Lung microvascular endothelial cell (primary cell): ENCODE measurements at regions not wholly inside any gene's neighbourhood (a gene's known extent, or its start where the extent isn't known, plus 50 kb on each side); places are given as distances from the start of the nearest gene placed in this dataset.
"Not testable (repeated sequence)": the region's sequence is repeated elsewhere in the genome, so short reads cannot be mapped to it uniquely, and the experiment has no call there.

ENCODE experiments used
- DNase-seq, 2 donors: peaks; one replicate each; pipeline versions ENCODE4 v3.0.0 to v3.0.0-alpha.2; 2010; ENCODE audit warnings: low read depth in 2 of 2

GRCh38 chr4:161329852-161330251 lies 833.9 kb downstream of the FSTL5 start:
- no peak for DNase-seq

- no peak for DNase-seq
These were observed 842.1 kb downstream of the FSTL5 start for GRCh38 chr4:161321706-161322105.

- peak; percentile 1 to 20 for DNase-seq
These were observed 843.4 kb downstream of the FSTL5 start for GRCh38 chr4:161320377-161320776.

- DNase-seq = no peak
These were observed 846.8 kb downstream of the FSTL5 start for GRCh38 chr4:161317000-161317399.

GRCh38 chr4:161314371-161314770 lies 849.4 kb downstream of the FSTL5 start:
- no peak for DNase-seq

GRCh38 chr4:161303551-161303950 lies 860.2 kb downstream of the FSTL5 start:
- no peak for DNase-seq

- no peak for DNase-seq
These were observed 872.6 kb downstream of the FSTL5 start for GRCh38 chr4:161291222-161291621.

- DNase-seq = no peak
These were observed 876.0 kb downstream of the FSTL5 start for GRCh38 chr4:161287678-161288352.

- DNase-seq = no peak
These were observed 878.3 kb downstream of the FSTL5 start for GRCh38 chr4:161285461-161285860.

- no peak for DNase-seq
These were observed 882.9 kb downstream of the FSTL5 start for GRCh38 chr4:161280929-161281328.

- no peak for DNase-seq
These were observed 884.7 kb downstream of the FSTL5 start for GRCh38 chr4:161279095-161279494.

- DNase-seq = not testable (repeated sequence)
These were observed 886.5 kb downstream of the FSTL5 start for GRCh38 chr4:161277150-161277787.

- DNase-seq = no peak
These were observed 890.2 kb downstream of the FSTL5 start for GRCh38 chr4:161273607-161274006.

GRCh38 chr4:161260819-161261218 lies 903.0 kb downstream of the FSTL5 start:
- no peak for DNase-seq

GRCh38 chr4:161256716-161257115 lies 907.1 kb downstream of the FSTL5 start:
- DNase-seq = no peak

GRCh38 chr4:161256172-161256571 lies 907.6 kb downstream of the FSTL5 start:
- peak in 1 of 2 donors; percentile 0 for DNase-seq

- DNase-seq = no peak
These were observed 909.4 kb downstream of the FSTL5 start for GRCh38 chr4:161254375-161254774.

GRCh38 chr4:161252520-161253141 lies 911.2 kb downstream of the FSTL5 start:
- peak; percentile 6 to 13 for DNase-seq

GRCh38 chr4:161249779-161250440 lies 913.9 kb downstream of the FSTL5 start:
- DNase-seq = no peak

- DNase-seq = no peak
These were observed 914.9 kb downstream of the FSTL5 start for GRCh38 chr4:161248880-161249279.

- no peak for DNase-seq
These were observed 916.0 kb downstream of the FSTL5 start for GRCh38 chr4:161247831-161248230.

- no peak for DNase-seq
These were observed 925.8 kb downstream of the FSTL5 start for GRCh38 chr4:161238033-161238432.
